Stomach (tissue), 8 donors: ENCODE measurements at regions not wholly inside any gene's neighbourhood (a gene's known extent, or its start where the extent isn't known, plus 50 kb on each side); places are given as distances from the start of the nearest gene placed in this dataset.
"Not testable (repeated sequence)": the region's sequence is repeated elsewhere in the genome, so short reads cannot be mapped to it uniquely, and the experiment has no call there.

Experiments
- DNase-seq, 2 donors: peaks; one replicate each; pipeline versions ENCODE4 v3.0.0 to v3.0.0-alpha.2; 2013 to 2019
- H3K27ac ChIP-seq, 5 donors: fragments of 200-600 bp in 4 of 5; sonication (generic) in 4 of 5; one replicate each; pipeline ENCODE4 v1.5.1; 2013 to 2019; ENCODE audit warnings: mild to moderate bottlenecking in 1 of 5, moderate library complexity in 1 of 5
- H3K27me3 ChIP-seq, 3 donors: fragments of 200-600 bp; sonication (generic); one replicate each; pipeline ENCODE4 v1.5.1; 2017 to 2019; ENCODE audit warnings: mixed run types in 1 of 3
- H3K36me3 ChIP-seq, 4 donors: fragments of 200-600 bp; sonication (generic); 1 replicate in 3 of 4; 2 replicates in 1 of 4; pipeline ENCODE4 v1.5.1; 2016 to 2019
- H3K4me1 ChIP-seq, 4 donors: fragments of 200-600 bp; sonication (generic); one replicate each; pipeline ENCODE4 v1.5.1; 2016 to 2019
- H3K4me3 ChIP-seq, 4 donors: fragments of 200-600 bp; sonication (generic) in 3 of 4; one replicate each; pipeline ENCODE4 v1.5.1; 2016 to 2019; ENCODE audit warnings: mild to moderate bottlenecking in 1 of 4
- H3K9me3 ChIP-seq, 4 donors: fragments of 200-600 bp; sonication (generic); one replicate each; pipeline ENCODE4 v1.5.1; 2016 to 2019
- CTCF ChIP-seq, 7 experiments: fragments of 450-650 bp in 4 of 7; fragments of 200-600 bp in 3 of 7; sonication (generic) in 3 of 7; IDR thresholded peaks; one replicate each; pipeline ENCODE4 v1.5.1; 2016 to 2019; ENCODE audit warnings: antibody characterized with exemption in 7 of 7, control low read depth in 2 of 7, mild to moderate bottlenecking in 1 of 7
- EP300 ChIP-seq: sonication (generic); formaldehyde crosslinking; IDR thresholded peaks from one replicate; pipeline ENCODE4 v1.6.1; 2017; ENCODE audit warnings: antibody characterized with exemption
- POLR2A ChIP-seq, 4 donors: fragments of 450-650 bp; IDR thresholded peaks; one replicate each; pipeline ENCODE4 v1.6.1; 2016; ENCODE audit warnings: antibody characterized with exemption in 4 of 4, control low read depth in 2 of 4, mild to moderate bottlenecking in 1 of 4, moderate library complexity in 1 of 4
- POLR2AphosphoS5 ChIP-seq, 3 donors: sonication (generic); formaldehyde crosslinking; IDR thresholded peaks; one replicate each; pipeline ENCODE4 v1.6.1; 2016; ENCODE audit warnings: antibody characterized with exemption in 3 of 3
- WGBS, 5 donors: extraction: QIAGEN DNeasy Blood & Tissue Kit in 3 of 5; methylation state at CpG; one replicate each; pipeline versions ENCODE4 v1.1.5 to v1.1.7; 2013 to 2018; 5-methylcytosine and 5-hydroxymethylcytosine counted together
- intact Hi-C: fragments of 100-400 bp; cut with DNase I; formaldehyde crosslinking; loops from one replicate; pipeline ENCODE4 v1.15.1; 2023; ENCODE audit warnings: low total_unique reads
- donor health status: healthy with polysubstance abuse.
- donor health status: Bipolar disorder and iron deficiency.
- donor health status: healthy.

GRCh38 chr7:140261105-140261486, 84.3 kb upstream of the KDM7A start:
- H3K27ac ChIP-seq, result peak overlapping the region in 1 of 5 donors; percentile 25
- H3K4me3 ChIP-seq, result no peak overlapping the region
- intact Hi-C loops, result no loop called here
- no peaks in the 10 kb centered on the region for H3K9me3 ChIP-seq
- H3K4me1 ChIP-seq, result peaks cover 0 to 18% (median 14%) of the 10 kb centered on the region in 4 donors
- WGBS, 5 donors, result 79 to 84% (median 81%) methylated on average over 5 of the region's 5 CpGs
- no peaks in the 10 kb centered on the region for H3K27me3 ChIP-seq
- no peak for TF ChIP-seq EP300
- no peak for TF ChIP-seq CTCF (IDR thresholded peaks at IDR 0.05)
- TF ChIP-seq POLR2A (IDR thresholded peaks at IDR 0.05), result no peak
- no peak for TF ChIP-seq POLR2AphosphoS5 (IDR thresholded peaks at IDR 0.05)
- DNase-seq, result no peak
- H3K36me3 ChIP-seq, result no peaks in the 10 kb centered on the region

GRCh38 chr7:140260352-140261104, 83.7 kb upstream of the KDM7A start:
- no peaks in the 10 kb centered on the region for H3K36me3 ChIP-seq
- H3K4me3 ChIP-seq, result no peak overlapping the region
- intact Hi-C loops, result no loop called here
- H3K4me1 ChIP-seq, result peaks cover 0 to 18% (median 14%) of the 10 kb centered on the region in 4 donors
- no peaks in the 10 kb centered on the region for H3K27me3 ChIP-seq
- 19 to 42% (median 29%) methylated on average over 10 of the region's 10 CpGs for WGBS, 5 donors
- H3K9me3 ChIP-seq, result no peaks in the 10 kb centered on the region
- peak overlapping the region in 1 of 5 donors; percentile 25 for H3K27ac ChIP-seq
- TF ChIP-seq POLR2A (IDR thresholded peaks at IDR 0.05) (no peak), EP300 (no peak), CTCF (IDR thresholded peaks at IDR 0.05) (no peak), POLR2AphosphoS5 (IDR thresholded peaks at IDR 0.05) (no peak)
- DNase-seq, result peak in 1 of 2 donors; percentile 47

GRCh38 chr7:140257278-140257677, 80.5 kb upstream of the KDM7A start:
- not testable (repeated sequence) for H3K9me3 ChIP-seq
- WGBS, 5 donors, result 79 to 87% (median 85%) methylated on average over 3 of the region's 3 CpGs

DNA sequence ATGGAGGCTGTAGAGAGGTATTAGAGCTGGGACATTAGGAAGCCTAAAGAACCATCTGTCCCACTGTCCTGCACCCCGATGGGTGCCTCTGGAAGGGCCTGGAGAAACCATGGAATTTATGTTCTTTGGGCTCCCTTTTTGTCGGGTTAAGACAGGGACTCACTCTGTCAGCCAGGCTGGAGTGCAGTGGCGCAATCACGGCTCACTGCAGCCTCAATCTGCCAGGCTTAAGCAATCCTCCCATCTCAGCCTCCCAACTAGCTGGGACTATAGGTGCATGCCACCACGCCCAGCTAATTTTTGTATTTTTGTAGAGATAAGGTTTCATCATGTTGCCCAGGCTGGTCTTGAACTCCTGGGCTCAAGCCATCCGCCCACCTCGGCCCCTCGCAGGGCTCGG, 78.2 kb upstream of the KDM7A start:
- H3K27ac ChIP-seq, H3K27me3 ChIP-seq, DNase-seq, intact Hi-C loops, H3K4me3 ChIP-seq, H3K36me3 ChIP-seq, H3K9me3 ChIP-seq: not testable (repeated sequence)
- 91 to 98% (median 95%) methylated on average over 9 of the region's 9 CpGs for WGBS, 5 donors
- H3K4me1 ChIP-seq, result peaks cover 0 to 25% (median 13%) of the 10 kb centered on the region in 4 donors

More at GRCh38 chr7:140257278-140257677, 80.5 kb upstream of the KDM7A start:
- H3K27ac ChIP-seq, H3K36me3 ChIP-seq, intact Hi-C loops, H3K27me3 ChIP-seq, H3K4me3 ChIP-seq, DNase-seq: not testable (repeated sequence)
- peaks cover 0 to 32% (median 28%) of the 10 kb centered on the region in 4 donors for H3K4me1 ChIP-seq

DNA sequence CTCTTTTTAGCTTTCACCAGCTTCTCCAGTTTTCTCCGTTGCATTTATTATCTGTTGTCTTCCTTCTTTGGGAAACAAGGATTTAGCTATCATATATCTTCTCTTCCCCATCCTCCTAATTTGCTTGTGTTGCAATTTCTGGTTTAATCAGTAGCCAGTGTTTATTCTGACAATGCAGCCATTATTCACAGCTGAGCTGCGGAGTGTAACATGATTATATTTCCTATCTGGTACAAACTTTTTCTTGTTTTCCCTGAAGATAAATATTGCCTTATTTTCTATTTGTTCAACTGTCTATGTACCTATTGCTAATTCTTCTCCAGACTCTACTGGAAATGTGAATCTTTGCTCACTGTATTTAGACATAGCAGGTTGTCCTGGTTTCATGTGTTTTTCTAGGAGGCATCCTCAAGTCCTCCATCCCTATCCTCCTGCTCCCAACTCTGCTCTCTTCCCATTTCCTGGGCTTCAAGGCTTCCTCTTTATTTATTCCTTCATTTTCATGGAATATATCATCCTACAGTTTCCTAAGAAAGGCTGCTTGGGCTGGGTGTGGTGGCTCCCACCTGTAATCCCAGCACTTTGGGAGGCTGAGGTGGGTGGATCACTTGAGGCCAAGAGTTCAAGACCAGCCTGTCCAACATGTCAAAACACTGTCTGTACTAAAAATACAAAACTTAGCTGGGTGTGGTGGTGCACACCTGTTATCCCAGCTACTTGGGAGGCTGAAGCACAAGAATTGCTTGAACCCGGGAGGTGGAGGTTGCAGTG, 72.4 kb upstream of the KDM7A start:
- no peak for TF ChIP-seq CTCF (IDR thresholded peaks at IDR 0.05)
- no peak for TF ChIP-seq POLR2A (IDR thresholded peaks at IDR 0.05)
- TF ChIP-seq POLR2AphosphoS5 (IDR thresholded peaks at IDR 0.05), result no peak
- no peak for TF ChIP-seq EP300
- DNase-seq, result no peak
- H3K9me3 ChIP-seq, result no peaks in the 10 kb centered on the region
- H3K27ac ChIP-seq, result no peak overlapping the region
- H3K4me3 ChIP-seq, result no peak overlapping the region
- H3K4me1 ChIP-seq, result peaks cover 0 to 24% (median 18%) of the 10 kb centered on the region in 4 donors
- 63 to 75% (median 68%) methylated on average over 3 of the region's 3 CpGs for WGBS, 5 donors
- no peaks in the 10 kb centered on the region for H3K27me3 ChIP-seq
- no peaks in the 10 kb centered on the region for H3K36me3 ChIP-seq
- intact Hi-C loops, result no loop called here
